Breast epithelium (tissue), 3 donors: ENCODE measurements at regions not wholly inside any gene's neighbourhood (a gene's known extent, or its start where the extent isn't known, plus 50 kb on each side); places are given as distances from the start of the nearest gene placed in this dataset.

Source experiments
- POLR2A ChIP-seq: fragments of 450-650 bp; IDR thresholded peaks from one replicate; pipeline ENCODE4 v1.6.1; 2016; ENCODE audit warnings: antibody characterized with exemption, mild to moderate bottlenecking, moderate library complexity
- POLR2AphosphoS5 ChIP-seq, 3 donors: sonication (generic); formaldehyde crosslinking; IDR thresholded peaks; one replicate each; pipeline ENCODE4 v1.6.1; 2017; ENCODE audit warnings: antibody characterized with exemption in 3 of 3
- TF ChIP-seq, protein P1 (sequence below), 3 donors: fragments of 450-650 bp; IDR thresholded peaks; one replicate each; pipeline ENCODE4 v1.5.1; 2016 to 2017; ENCODE audit warnings: antibody characterized with exemption in 3 of 3, mild to moderate bottlenecking in 3 of 3, moderate library complexity in 3 of 3

DNA sequence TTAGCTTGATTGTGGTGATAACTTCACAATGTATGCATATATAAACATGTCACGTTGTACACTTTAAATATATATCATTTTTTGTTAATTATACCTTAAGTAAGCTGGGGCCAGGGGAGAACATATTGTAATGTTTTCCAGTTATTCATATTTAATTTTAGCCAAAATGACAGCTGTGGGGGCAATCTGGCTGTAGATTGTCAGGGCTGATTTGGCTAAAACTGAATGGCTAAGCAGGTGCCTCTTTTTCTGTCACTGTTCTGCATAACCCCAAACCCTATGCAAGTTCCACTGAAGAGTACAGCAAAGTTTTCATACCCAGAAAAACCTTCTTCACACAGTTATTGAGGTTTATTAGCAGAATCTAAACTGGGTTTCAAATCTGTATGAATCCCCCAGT, 318.2 kb downstream of the PTPRC start:
- TF ChIP-seq, protein P1, sequence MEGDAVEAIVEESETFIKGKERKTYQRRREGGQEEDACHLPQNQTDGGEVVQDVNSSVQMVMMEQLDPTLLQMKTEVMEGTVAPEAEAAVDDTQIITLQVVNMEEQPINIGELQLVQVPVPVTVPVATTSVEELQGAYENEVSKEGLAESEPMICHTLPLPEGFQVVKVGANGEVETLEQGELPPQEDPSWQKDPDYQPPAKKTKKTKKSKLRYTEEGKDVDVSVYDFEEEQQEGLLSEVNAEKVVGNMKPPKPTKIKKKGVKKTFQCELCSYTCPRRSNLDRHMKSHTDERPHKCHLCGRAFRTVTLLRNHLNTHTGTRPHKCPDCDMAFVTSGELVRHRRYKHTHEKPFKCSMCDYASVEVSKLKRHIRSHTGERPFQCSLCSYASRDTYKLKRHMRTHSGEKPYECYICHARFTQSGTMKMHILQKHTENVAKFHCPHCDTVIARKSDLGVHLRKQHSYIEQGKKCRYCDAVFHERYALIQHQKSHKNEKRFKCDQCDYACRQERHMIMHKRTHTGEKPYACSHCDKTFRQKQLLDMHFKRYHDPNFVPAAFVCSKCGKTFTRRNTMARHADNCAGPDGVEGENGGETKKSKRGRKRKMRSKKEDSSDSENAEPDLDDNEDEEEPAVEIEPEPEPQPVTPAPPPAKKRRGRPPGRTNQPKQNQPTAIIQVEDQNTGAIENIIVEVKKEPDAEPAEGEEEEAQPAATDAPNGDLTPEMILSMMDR (IDR thresholded peaks at IDR 0.05) = no peak
- TF ChIP-seq POLR2AphosphoS5 (IDR thresholded peaks at IDR 0.05) (no peak), POLR2A (no peak)
